Esophagus squamous epithelium (tissue), 4 donors: ENCODE measurements at regions not wholly inside any gene's neighbourhood (a gene's known extent, or its start where the extent isn't known, plus 50 kb on each side); places are given as distances from the start of the nearest gene placed in this dataset.

Source experiments
- POLR2A ChIP-seq, 4 donors: fragments of 450-650 bp; IDR thresholded peaks; one replicate each; pipeline ENCODE4 v1.6.1; 2017; ENCODE audit warnings: antibody characterized with exemption in 4 of 4, mild to moderate bottlenecking in 4 of 4, moderate library complexity in 3 of 4
- TF ChIP-seq, protein P1 (sequence below), 6 experiments: fragments of 450-650 bp in 4 of 6; fragments of 200-600 bp in 2 of 6; sonication (generic) in 2 of 6; IDR thresholded peaks; one replicate each; pipeline ENCODE4 v1.5.1; 2016 to 2019; ENCODE audit warnings: antibody characterized with exemption in 6 of 6, mild to moderate bottlenecking in 4 of 6, moderate library complexity in 4 of 6

- TF ChIP-seq, protein P1, sequence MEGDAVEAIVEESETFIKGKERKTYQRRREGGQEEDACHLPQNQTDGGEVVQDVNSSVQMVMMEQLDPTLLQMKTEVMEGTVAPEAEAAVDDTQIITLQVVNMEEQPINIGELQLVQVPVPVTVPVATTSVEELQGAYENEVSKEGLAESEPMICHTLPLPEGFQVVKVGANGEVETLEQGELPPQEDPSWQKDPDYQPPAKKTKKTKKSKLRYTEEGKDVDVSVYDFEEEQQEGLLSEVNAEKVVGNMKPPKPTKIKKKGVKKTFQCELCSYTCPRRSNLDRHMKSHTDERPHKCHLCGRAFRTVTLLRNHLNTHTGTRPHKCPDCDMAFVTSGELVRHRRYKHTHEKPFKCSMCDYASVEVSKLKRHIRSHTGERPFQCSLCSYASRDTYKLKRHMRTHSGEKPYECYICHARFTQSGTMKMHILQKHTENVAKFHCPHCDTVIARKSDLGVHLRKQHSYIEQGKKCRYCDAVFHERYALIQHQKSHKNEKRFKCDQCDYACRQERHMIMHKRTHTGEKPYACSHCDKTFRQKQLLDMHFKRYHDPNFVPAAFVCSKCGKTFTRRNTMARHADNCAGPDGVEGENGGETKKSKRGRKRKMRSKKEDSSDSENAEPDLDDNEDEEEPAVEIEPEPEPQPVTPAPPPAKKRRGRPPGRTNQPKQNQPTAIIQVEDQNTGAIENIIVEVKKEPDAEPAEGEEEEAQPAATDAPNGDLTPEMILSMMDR (IDR thresholded peaks at IDR 0.05) = no peak
- TF ChIP-seq POLR2A (IDR thresholded peaks at IDR 0.05) = no peak
These were observed 193.2 kb upstream of the RFC3 start for GRCh38 chr13:33624740-33625139.
